Pancreas (tissue), 10 donors: ENCODE measurements at regions not wholly inside any gene's neighbourhood (a gene's known extent, or its start where the extent isn't known, plus 50 kb on each side); places are given as distances from the start of the nearest gene placed in this dataset.
A peak's percentile ranks its signal among the peaks of the same experiment; 100 is the strongest.

Source experiments
- ATAC-seq, 4 donors: fragments of 200-7000 bp; cut with Tn5 transposase; one replicate each; pipeline versions ENCODE4 v1.8.0 to v1.9.1; 2020; ENCODE audit warnings: mild to moderate bottlenecking in 4 of 4, moderate library complexity in 4 of 4
- DNase-seq, 6 donors: peaks; one replicate each; pipeline ENCODE4 v3.0.0-alpha.2; 2020
- FAIRE-seq: peaks from 2 replicates; lab custom pipeline; 2012; peaks lifted over from hg19 to GRCh38; lab: Jason Lieb, UNC
- H3K27ac ChIP-seq, 4 donors: fragments of 200-600 bp; sonication (generic); 1 replicate in 3 of 4; 2 replicates in 1 of 4; pipeline versions ENCODE4 v1.5.0 to v1.8.0; 2020
- H3K27me3 ChIP-seq, 4 donors: fragments of 200-600 bp; one replicate each; pipeline ENCODE4 v1.8.0; 2021
- H3K36me3 ChIP-seq, 3 donors: fragments of 200-600 bp; sonication (generic) in 1 of 3; one replicate each; pipeline versions ENCODE4 v1.5.0 to v1.8.0; 2020 to 2021
- H3K4me1 ChIP-seq, 3 donors: fragments of 200-600 bp; one replicate each; pipeline ENCODE4 v1.8.0; 2021
- H3K4me3 ChIP-seq, 4 donors: fragments of 200-600 bp; sonication (generic) in 2 of 4; one replicate each; pipeline versions ENCODE4 v1.5.0 to v1.8.0; 2020 to 2021
- H3K9me3 ChIP-seq, 4 donors: fragments of 200-600 bp; one replicate each; pipeline ENCODE4 v1.8.0; 2021
- WGBS, 2 donors: extraction: QIAGEN DNeasy Blood & Tissue Kit; methylation state at CpG; one replicate each; pipeline ENCODE4 v1.1.7; 2013; 5-methylcytosine and 5-hydroxymethylcytosine counted together
- intact Hi-C, 3 donors: fragments of 100-400 bp; cut with DNase I; formaldehyde crosslinking; loops; one replicate each; pipeline versions ENCODE4 v1.11.1 to v1.14.2; 2022
- TF ChIP-seq, protein P1 (sequence below), 4 donors: fragments of 200-600 bp; sonication (generic) in 3 of 4; IDR thresholded peaks; one replicate each; pipeline versions ENCODE4 v1.5.0 to v1.8.0; 2021; ENCODE audit warnings: antibody characterized with exemption in 4 of 4
- donor health status: healthy with polysubstance abuse.
- donor health status: DM: no; HTN: no; CAD: no; lungs with moderate emphysema.
- donor health status: DM: no; HTN: no; CAD: no.
- donor health status: control.
- donor health status: control.
- donor health status: Bipolar disorder and iron deficiency.
- donor health status: DM: yes; HTN: yes; CAD: no.
- donor health status: DM: no; HTN: no; CAD: no.
- donor health status: DM: no; HTN: no; CAD: no.
- donor health status: DM: yes; HTN: yes; CAD: no.

DNA sequence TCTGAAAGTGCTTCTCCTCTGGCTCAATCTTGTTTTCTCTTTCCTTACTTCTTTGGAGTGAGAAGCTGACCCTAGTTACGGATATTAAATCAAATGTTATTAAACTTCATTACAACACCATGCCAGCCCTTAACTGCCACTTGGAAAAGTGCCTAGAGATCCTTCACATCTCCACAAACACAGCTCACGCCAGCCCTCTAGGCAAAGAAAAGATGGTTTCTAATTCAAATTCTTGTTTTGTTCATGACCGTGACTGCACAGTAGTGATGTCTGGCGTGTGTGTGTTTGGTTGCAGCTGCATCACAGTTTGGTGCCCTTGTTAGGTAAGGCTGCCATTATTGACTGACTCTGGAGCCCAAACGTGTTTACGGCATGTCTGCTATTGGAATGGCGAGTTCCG is 113.0 kb downstream of the BEGAIN start:
- Histone ChIP-seq H3K27ac (no peak overlapping the region), H3K36me3 (no peaks in the 10 kb centered on the region), H3K4me3 (no peak overlapping the region), H3K4me1 (peaks cover 9 to 30% (median 19%) of the 10 kb centered on the region in 3 donors), H3K27me3 (no peaks in the 10 kb centered on the region), H3K9me3 (no peaks in the 10 kb centered on the region)
- WGBS, 2 donors = 92 to 93% methylated on average over 8 of the region's 8 CpGs
- intact Hi-C loops = no loop called here
- TF ChIP-seq, protein P1, sequence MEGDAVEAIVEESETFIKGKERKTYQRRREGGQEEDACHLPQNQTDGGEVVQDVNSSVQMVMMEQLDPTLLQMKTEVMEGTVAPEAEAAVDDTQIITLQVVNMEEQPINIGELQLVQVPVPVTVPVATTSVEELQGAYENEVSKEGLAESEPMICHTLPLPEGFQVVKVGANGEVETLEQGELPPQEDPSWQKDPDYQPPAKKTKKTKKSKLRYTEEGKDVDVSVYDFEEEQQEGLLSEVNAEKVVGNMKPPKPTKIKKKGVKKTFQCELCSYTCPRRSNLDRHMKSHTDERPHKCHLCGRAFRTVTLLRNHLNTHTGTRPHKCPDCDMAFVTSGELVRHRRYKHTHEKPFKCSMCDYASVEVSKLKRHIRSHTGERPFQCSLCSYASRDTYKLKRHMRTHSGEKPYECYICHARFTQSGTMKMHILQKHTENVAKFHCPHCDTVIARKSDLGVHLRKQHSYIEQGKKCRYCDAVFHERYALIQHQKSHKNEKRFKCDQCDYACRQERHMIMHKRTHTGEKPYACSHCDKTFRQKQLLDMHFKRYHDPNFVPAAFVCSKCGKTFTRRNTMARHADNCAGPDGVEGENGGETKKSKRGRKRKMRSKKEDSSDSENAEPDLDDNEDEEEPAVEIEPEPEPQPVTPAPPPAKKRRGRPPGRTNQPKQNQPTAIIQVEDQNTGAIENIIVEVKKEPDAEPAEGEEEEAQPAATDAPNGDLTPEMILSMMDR (IDR thresholded peaks at IDR 0.05) = no peak
- FAIRE-seq (no peak), DNase-seq (no peak), ATAC-seq (no peak)

DNA sequence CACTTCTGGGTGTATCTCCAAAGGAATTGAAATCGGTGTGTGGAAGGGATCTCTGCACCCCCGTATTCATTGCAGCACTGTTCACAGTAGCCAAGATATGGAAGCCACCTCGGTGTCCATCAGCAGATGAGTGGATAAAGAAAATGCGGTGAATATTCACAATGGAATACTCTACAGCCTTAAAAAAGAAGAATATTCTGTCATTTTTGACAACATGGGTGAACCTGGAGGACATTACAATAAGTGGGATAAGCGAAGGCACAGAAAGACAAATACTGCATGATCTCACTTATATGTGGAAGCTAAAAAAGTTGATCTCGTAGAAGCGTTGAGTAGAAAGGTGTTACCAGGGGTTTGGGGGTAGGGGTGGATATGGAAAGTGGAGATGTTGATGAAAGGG is 111.9 kb downstream of the BEGAIN start:
- Histone ChIP-seq H3K27me3 (no peaks in the 10 kb centered on the region), H3K4me3 (no peak overlapping the region), H3K4me1 (peaks cover 9 to 30% (median 19%) of the 10 kb centered on the region in 3 donors), H3K9me3 (no peaks in the 10 kb centered on the region), H3K27ac (peak overlapping the region in 1 of 4 donors; percentile 93), H3K36me3 (no peaks in the 10 kb centered on the region)
- ATAC-seq (no peak), DNase-seq (no peak), FAIRE-seq (no peak)
- intact Hi-C loops = no loop called here
- TF ChIP-seq, protein P1 (IDR thresholded peaks at IDR 0.05) = no peak
- WGBS, 2 donors = 97 to 98% methylated on average over 7 of the region's 7 CpGs

DNA sequence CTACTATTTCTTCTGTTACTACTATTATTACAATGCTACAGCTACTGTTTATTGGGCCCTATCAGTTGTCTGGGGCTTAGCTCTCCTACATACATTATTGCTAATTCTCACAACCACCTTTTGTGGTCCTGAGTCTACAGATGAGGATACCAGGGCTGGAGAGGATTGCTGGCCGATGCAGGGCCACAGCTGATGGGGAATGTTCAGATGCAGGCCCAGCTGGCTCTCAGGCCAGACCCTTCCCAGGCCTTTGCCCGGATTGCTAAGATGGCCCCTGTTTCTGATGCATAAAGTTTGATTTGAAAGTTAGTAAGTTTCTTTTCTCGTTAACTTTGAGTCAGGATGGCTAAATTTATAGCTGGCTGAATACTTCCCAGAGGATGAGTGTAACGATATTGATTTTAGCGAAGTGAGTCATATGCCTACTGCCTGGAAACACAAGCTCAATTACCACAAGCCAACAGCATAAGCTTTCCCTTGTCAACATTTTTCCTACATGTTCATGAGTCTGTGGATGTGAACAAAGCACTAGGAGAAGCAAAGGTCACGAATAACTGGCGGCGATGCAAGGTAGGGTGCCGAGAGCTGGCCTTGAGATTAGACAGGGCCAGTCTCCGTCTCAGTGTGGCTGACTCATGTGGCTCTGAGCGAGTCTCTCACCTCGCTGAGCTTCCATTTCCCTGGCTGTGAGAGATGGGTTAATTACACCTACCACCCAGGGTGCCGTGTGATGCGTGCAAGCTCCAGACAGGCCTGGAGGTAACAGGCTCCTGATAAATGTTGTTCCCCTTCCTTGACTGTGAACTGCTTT is 111.0 kb downstream of the BEGAIN start:
- TF ChIP-seq, protein P1 (IDR thresholded peaks at IDR 0.05) = no peak
- Histone ChIP-seq H3K36me3 (no peaks in the 10 kb centered on the region), H3K27me3 (no peaks in the 10 kb centered on the region), H3K27ac (peak overlapping the region; percentile 48 to 93 (median 69)), H3K9me3 (no peaks in the 10 kb centered on the region), H3K4me1 (peaks cover 9 to 29% (median 19%) of the 10 kb centered on the region in 3 donors), H3K4me3 (no peak overlapping the region)
- intact Hi-C loops = no loop called here
- 32 to 43% methylated on average over 14 of the region's 14 CpGs for WGBS, 2 donors
- ATAC-seq = peak; percentile 91 to 95 (median 92)
- FAIRE-seq = no peak
- DNase-seq = peak in 5 of 6 donors; percentile 68 to 87 (median 81)

DNA sequence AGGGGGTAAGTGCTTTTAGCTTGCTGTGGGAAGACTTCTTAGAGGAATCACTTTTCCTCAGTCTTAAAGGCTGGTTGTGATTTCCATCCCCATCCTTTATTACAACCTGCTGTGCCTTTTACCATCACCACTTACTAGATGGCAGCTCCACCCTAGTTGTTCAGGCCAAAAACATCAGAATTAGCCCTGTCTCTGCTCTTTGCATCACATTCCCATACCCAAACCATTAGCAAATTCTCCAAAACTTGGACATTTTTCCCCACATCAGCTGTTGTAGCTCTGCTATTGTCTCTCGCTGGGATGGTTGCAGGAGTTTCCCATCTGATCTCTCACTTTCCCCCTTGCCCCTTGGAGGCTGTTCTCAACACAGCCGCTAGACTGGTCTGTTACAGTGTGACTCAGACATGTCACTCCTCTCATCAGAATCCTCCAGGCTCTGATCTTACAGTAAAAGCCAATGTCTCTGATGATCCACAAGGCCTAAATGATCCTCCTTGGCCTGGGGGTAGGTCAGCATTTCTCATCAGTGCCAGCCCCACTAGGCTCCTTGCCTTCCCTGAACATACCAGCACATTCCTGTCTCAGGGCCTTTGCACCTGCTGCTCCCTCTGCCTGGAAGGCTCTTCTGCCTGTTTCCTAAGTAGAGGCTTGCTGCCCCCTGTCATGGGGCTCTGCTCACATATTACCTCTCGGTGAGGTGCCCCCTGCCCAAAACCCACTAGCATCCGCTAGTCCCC is 102.5 kb downstream of the BEGAIN start:
- TF ChIP-seq, protein P1 (IDR thresholded peaks at IDR 0.05) = no peak
- 96 to 99% methylated on average over 4 of the region's 4 CpGs for WGBS, 2 donors
- no peaks in the 10 kb centered on the region for H3K36me3 ChIP-seq
- H3K9me3 ChIP-seq = no peaks in the 10 kb centered on the region
- H3K4me3 ChIP-seq = no peak overlapping the region
- FAIRE-seq (no peak), ATAC-seq (no peak), DNase-seq (no peak)
- no peak overlapping the region for H3K27ac ChIP-seq
- no peaks in the 10 kb centered on the region for H3K27me3 ChIP-seq
- intact Hi-C loops = no loop called here
- no peaks in the 10 kb centered on the region for H3K4me1 ChIP-seq
